Superior temporal gyrus (tissue), 1 donor: ENCODE measurements at regions not wholly inside any gene's neighbourhood (a gene's known extent, or its start where the extent isn't known, plus 50 kb on each side); places are given as distances from the start of the nearest gene placed in this dataset.
"Not testable (repeated sequence)": the region's sequence is repeated elsewhere in the genome, so short reads cannot be mapped to it uniquely, and the experiment has no call there.

Experiments used
- DNase-seq: peaks from one replicate; pipeline ENCODE4 v3.0.0-alpha.2; 2016; ENCODE audit errors: extremely low spot score

- DNase-seq, result peak; percentile 34
These were observed 121.7 kb downstream of the NREP start for GRCh38 chr5:111635151-111635902.

GRCh38 chr5:111631328-111631727 lies 119.0 kb upstream of the STARD4 start:
- DNase-seq, result no peak

GRCh38 chr5:111628901-111629300 lies 116.6 kb upstream of the STARD4 start:
- no peak for DNase-seq

- DNase-seq, result no peak
These were observed 115.5 kb upstream of the STARD4 start for GRCh38 chr5:111627862-111628261.

- DNase-seq, result no peak
These were observed 114.3 kb upstream of the STARD4 start for GRCh38 chr5:111626473-111627148.

- DNase-seq, result no peak
These were observed 106.4 kb upstream of the STARD4 start for GRCh38 chr5:111618623-111619271.

GRCh38 chr5:111615054-111615453 lies 102.7 kb upstream of the STARD4 start:
- DNase-seq, result no peak

- DNase-seq, result not testable (repeated sequence)
These were observed 99.8 kb upstream of the STARD4 start for GRCh38 chr5:111612013-111612630.

GRCh38 chr5:111606194-111606593 lies 93.9 kb upstream of the STARD4 start:
- no peak for DNase-seq

GRCh38 chr5:111603446-111603827 lies 91.1 kb upstream of the STARD4 start:
- DNase-seq, result no peak

GRCh38 chr5:111602817-111603445 lies 90.6 kb upstream of the STARD4 start:
- no peak for DNase-seq

- no peak for DNase-seq
These were observed 86.7 kb upstream of the STARD4 start for GRCh38 chr5:111598996-111599395.

GRCh38 chr5:111597491-111597890 lies 85.2 kb upstream of the STARD4 start:
- DNase-seq, result no peak

GRCh38 chr5:111596705-111597104 lies 84.4 kb upstream of the STARD4 start:
- no peak for DNase-seq

- no peak for DNase-seq
These were observed 83.1 kb upstream of the STARD4 start for GRCh38 chr5:111595425-111595824.

- DNase-seq, result no peak
These were observed 77.0 kb upstream of the STARD4 start for GRCh38 chr5:111589316-111589715.

GRCh38 chr5:111587728-111588127 lies 75.4 kb upstream of the STARD4 start:
- DNase-seq, result no peak

GRCh38 chr5:111585946-111586345 lies 73.6 kb upstream of the STARD4 start:
- DNase-seq, result no peak

GRCh38 chr5:111585291-111585690 lies 73.0 kb upstream of the STARD4 start:
- DNase-seq, result no peak

GRCh38 chr5:111584651-111585050 lies 72.3 kb upstream of the STARD4 start:
- DNase-seq, result no peak

- no peak for DNase-seq
These were observed 71.4 kb upstream of the STARD4 start for GRCh38 chr5:111583758-111584203.
